Vagina (tissue), 2 donors: ENCODE measurements at regions not wholly inside any gene's neighbourhood (a gene's known extent, or its start where the extent isn't known, plus 50 kb on each side); places are given as distances from the start of the nearest gene placed in this dataset.

Experiments used
- POLR2A ChIP-seq, 2 donors: fragments of 450-650 bp; IDR thresholded peaks; one replicate each; pipeline ENCODE4 v1.6.1; 2017; ENCODE audit warnings: antibody characterized with exemption in 2 of 2, mild to moderate bottlenecking in 2 of 2, moderate library complexity in 2 of 2
- POLR2AphosphoS5 ChIP-seq, 2 donors: sonication (generic); formaldehyde crosslinking; IDR thresholded peaks; one replicate each; pipeline ENCODE4 v1.9.0; 2017; ENCODE audit warnings: antibody characterized with exemption in 2 of 2, mild to moderate bottlenecking in 2 of 2, low read depth in 1 of 2; ENCODE audit not compliant: insufficient read depth in 1 of 2
- TF ChIP-seq, protein P1 (sequence below), 3 experiments: fragments of 450-650 bp in 2 of 3; fragments of 200-600 bp in 1 of 3; sonication (generic) in 1 of 3; IDR thresholded peaks; one replicate each; pipeline ENCODE4 v1.5.1; 2017 to 2019; ENCODE audit warnings: antibody characterized with exemption in 3 of 3, mild to moderate bottlenecking in 2 of 3, moderate library complexity in 2 of 3

DNA sequence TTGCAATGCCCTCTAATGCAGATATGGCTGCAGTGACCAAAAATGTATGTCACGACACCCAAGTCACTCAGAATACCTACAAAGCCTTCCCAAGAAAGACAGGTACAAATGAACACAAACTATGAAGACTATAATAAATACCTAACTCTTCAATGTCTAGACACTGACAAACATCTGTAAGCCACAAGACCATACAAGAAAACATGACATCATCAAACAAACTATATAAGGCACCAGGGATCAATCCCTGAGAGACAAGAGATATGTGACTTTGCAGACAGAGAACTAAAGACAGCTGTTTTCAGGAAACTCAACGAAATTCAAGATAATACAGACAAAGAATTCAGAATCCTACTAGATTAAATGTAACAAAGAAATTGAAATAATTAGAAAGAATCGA lies 603.7 kb downstream of the CDH9 start:
- TF ChIP-seq POLR2AphosphoS5 (IDR thresholded peaks at IDR 0.05; ENCODE audit: insufficient read depth in 1 of 2, low read depth in 1 of 2), result no peak
- TF ChIP-seq, protein P1, sequence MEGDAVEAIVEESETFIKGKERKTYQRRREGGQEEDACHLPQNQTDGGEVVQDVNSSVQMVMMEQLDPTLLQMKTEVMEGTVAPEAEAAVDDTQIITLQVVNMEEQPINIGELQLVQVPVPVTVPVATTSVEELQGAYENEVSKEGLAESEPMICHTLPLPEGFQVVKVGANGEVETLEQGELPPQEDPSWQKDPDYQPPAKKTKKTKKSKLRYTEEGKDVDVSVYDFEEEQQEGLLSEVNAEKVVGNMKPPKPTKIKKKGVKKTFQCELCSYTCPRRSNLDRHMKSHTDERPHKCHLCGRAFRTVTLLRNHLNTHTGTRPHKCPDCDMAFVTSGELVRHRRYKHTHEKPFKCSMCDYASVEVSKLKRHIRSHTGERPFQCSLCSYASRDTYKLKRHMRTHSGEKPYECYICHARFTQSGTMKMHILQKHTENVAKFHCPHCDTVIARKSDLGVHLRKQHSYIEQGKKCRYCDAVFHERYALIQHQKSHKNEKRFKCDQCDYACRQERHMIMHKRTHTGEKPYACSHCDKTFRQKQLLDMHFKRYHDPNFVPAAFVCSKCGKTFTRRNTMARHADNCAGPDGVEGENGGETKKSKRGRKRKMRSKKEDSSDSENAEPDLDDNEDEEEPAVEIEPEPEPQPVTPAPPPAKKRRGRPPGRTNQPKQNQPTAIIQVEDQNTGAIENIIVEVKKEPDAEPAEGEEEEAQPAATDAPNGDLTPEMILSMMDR (IDR thresholded peaks at IDR 0.05), result no peak
- TF ChIP-seq POLR2A (IDR thresholded peaks at IDR 0.05), result no peak
